Endodermal cell (in vitro differentiated cells): ENCODE measurements at regions not wholly inside any gene's neighbourhood (a gene's known extent, or its start where the extent isn't known, plus 50 kb on each side); places are given as distances from the start of the nearest gene placed in this dataset.

Experiments
- DNase-seq: peaks from one replicate; pipeline ENCODE4 v3.0.0-alpha.2; 2017
- H3K27ac ChIP-seq: 2 replicates; pipeline ENCODE4 v1.5.1; 2013; ENCODE audit warnings: mild to moderate bottlenecking, low read depth, low read length, moderate library complexity
- H3K27me3 ChIP-seq: 2 replicates; pipeline ENCODE4 v1.6.1; 2013; ENCODE audit warnings: mild to moderate bottlenecking, low read length, moderate library complexity; ENCODE audit not compliant: insufficient read depth, control insufficient read depth, poor library complexity, severe bottlenecking
- H3K36me3 ChIP-seq: 2 replicates; pipeline ENCODE4 v1.7.0; 2013; ENCODE audit warnings: mild to moderate bottlenecking, low read length, moderate library complexity; ENCODE audit not compliant: control insufficient read depth, insufficient read depth
- H3K4me1 ChIP-seq: one replicate; pipeline ENCODE4 v1.7.0; 2013; ENCODE audit warnings: low read length; ENCODE audit not compliant: control insufficient read depth, insufficient read depth
- H3K4me3 ChIP-seq: 2 replicates; pipeline ENCODE4 v1.5.1; 2013; ENCODE audit warnings: mild to moderate bottlenecking, low read length, moderate library complexity
- H3K9ac ChIP-seq: 2 replicates; pipeline ENCODE4 v1.6.1; 2013; ENCODE audit warnings: mild to moderate bottlenecking, low read length, moderate library complexity; ENCODE audit not compliant: poor library complexity, severe bottlenecking; ENCODE audit errors: extremely low read depth
- H3K9me3 ChIP-seq: 2 replicates; pipeline ENCODE4 v1.6.1; 2013; ENCODE audit warnings: mild to moderate bottlenecking, low read length, moderate library complexity; ENCODE audit not compliant: control insufficient read depth
- H3K27ac Mint-ChIP-seq: 2 replicates; pipeline ENCODE4 v1.8.0; 2020; ENCODE audit warnings: mixed read lengths
- H3K27me3 Mint-ChIP-seq: 2 replicates; pipeline ENCODE4 v1.8.0; 2021; ENCODE audit warnings: mild to moderate bottlenecking, mixed read lengths; ENCODE audit not compliant: insufficient read depth
- H3K36me3 Mint-ChIP-seq: 2 replicates; pipeline ENCODE4 v1.8.0; 2020; ENCODE audit warnings: low read depth, mixed read lengths
- H3K4me1 Mint-ChIP-seq: 2 replicates; pipeline ENCODE4 v1.8.0; 2020; ENCODE audit warnings: mixed read lengths
- H3K4me3 Mint-ChIP-seq: 2 replicates; pipeline ENCODE4 v1.8.0; 2020; ENCODE audit warnings: mild to moderate bottlenecking, moderate library complexity, mixed read lengths
- H3K9me3 Mint-ChIP-seq: 2 replicates; pipeline ENCODE4 v1.8.0; 2020; ENCODE audit warnings: mild to moderate bottlenecking, mixed read lengths
- CTCF ChIP-seq: fragments of 200-600 bp; sonication (generic); conservative IDR thresholded peaks from 2 replicates; pipeline ENCODE4 v1.5.0; 2021; ENCODE audit warnings: antibody characterized with exemption, mild to moderate bottlenecking
- WGBS, 2 experiments: methylation state at CpG; one replicate each; pipeline versions ENCODE4 v1.1.5 to v1.1.7; 2013; ENCODE audit warnings: missing lambda C conversion rate in 2 of 2, mixed read lengths in 1 of 2; ENCODE audit not compliant: insufficient coverage in 1 of 2, insufficient read length in 1 of 2; 5-methylcytosine and 5-hydroxymethylcytosine counted together

GRCh38 chr12:90075685-90076084 lies 367.0 kb upstream of the ATP2B1 start:
- H3K36me3 Mint-ChIP-seq = no peaks in the 10 kb centered on the region
- TF ChIP-seq CTCF = no peak
- H3K4me3 ChIP-seq = no peak overlapping the region
- no peak overlapping the region for H3K9ac ChIP-seq
- DNase-seq = no peak
- H3K27me3 ChIP-seq = no peaks in the 10 kb centered on the region
- H3K9me3 ChIP-seq = peaks cover 9% of the 10 kb centered on the region
- H3K27ac Mint-ChIP-seq = no peak overlapping the region
- peaks cover 2% of the 10 kb centered on the region for H3K4me1 ChIP-seq
- H3K27ac ChIP-seq = no peak overlapping the region
- H3K27me3 Mint-ChIP-seq = peaks cover 8% of the 10 kb centered on the region
- H3K36me3 ChIP-seq = no peaks in the 10 kb centered on the region
- H3K4me3 Mint-ChIP-seq = no peak overlapping the region
- no peaks in the 10 kb centered on the region for H3K9me3 Mint-ChIP-seq
- H3K4me1 Mint-ChIP-seq = peaks cover 4% of the 10 kb centered on the region

DNA sequence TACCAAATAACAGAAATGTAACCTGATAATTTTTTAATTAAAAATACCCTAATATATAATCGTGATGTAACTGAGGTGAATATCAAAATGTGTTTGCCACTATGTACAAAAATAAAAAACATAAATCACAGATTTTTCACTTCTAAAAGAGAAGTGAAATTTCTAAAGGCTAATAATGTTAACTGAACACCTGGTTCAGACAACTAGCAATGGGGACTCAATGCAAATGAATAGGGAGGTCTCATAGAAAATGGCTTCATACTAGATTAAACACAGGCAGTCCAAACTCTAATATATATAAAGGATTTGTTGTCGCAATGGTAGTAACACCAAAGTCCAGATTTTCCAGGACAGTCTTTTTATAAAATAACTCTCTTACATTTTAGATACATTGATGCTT lies 365.4 kb upstream of the ATP2B1 start:
- Mint-ChIP-seq H3K27me3 (peaks cover 8% of the 10 kb centered on the region), H3K4me1 (peaks cover 1% of the 10 kb centered on the region), H3K36me3 (no peaks in the 10 kb centered on the region), H3K27ac (no peak overlapping the region), H3K9me3 (no peaks in the 10 kb centered on the region), H3K4me3 (no peak overlapping the region)
- Histone ChIP-seq H3K36me3 (no peaks in the 10 kb centered on the region), H3K27me3 (no peaks in the 10 kb centered on the region), H3K9ac (no peak overlapping the region), H3K4me1 (no peaks in the 10 kb centered on the region), H3K9me3 (peaks cover 10% of the 10 kb centered on the region), H3K4me3 (no peak overlapping the region), H3K27ac (no peak overlapping the region)
- no peak for DNase-seq
- WGBS, 2 experiments = 88 to 100% methylated on average over 1 of the region's 2 CpGs
- no peak for TF ChIP-seq CTCF

GRCh38 chr12:90071996-90072395 lies 363.4 kb upstream of the ATP2B1 start:
- Histone ChIP-seq H3K9me3 (peaks cover 10% of the 10 kb centered on the region), H3K27me3 (no peaks in the 10 kb centered on the region), H3K36me3 (no peaks in the 10 kb centered on the region), H3K9ac (no peak overlapping the region), H3K4me1 (no peaks in the 10 kb centered on the region), H3K27ac (no peak overlapping the region), H3K4me3 (no peak overlapping the region)
- peaks cover 1% of the 10 kb centered on the region for H3K4me1 Mint-ChIP-seq
- no peaks in the 10 kb centered on the region for H3K36me3 Mint-ChIP-seq
- H3K9me3 Mint-ChIP-seq = no peaks in the 10 kb centered on the region
- TF ChIP-seq CTCF = no peak
- no peak for DNase-seq
- 89 to 94% methylated on average over 8 of the region's 8 CpGs for WGBS, 2 experiments
- no peak overlapping the region for H3K27ac Mint-ChIP-seq
- H3K27me3 Mint-ChIP-seq = peaks cover 8% of the 10 kb centered on the region
- H3K4me3 Mint-ChIP-seq = no peak overlapping the region
